ENCODE measurements at regions not wholly inside any gene's neighbourhood (a gene's known extent, or its start where the extent isn't known, plus 50 kb on each side); places are given as distances from the start of the nearest gene placed in this dataset.

GRCh38 chr12:127414186-127414585 lies 852.8 kb upstream of the TMEM132C start:
- no peak overlapping the region for H3K4me3 ChIP-seq (replicated peaks; ENCODE audit: insufficient read depth, low read length)
- no peak overlapping the region for H3K27ac ChIP-seq (replicated peaks)
- TF ChIP-seq POLR2AphosphoS5 (IDR thresholded peaks at IDR 0.05; ENCODE audit: low read depth), result no peak
- no peak for TF ChIP-seq CTCF (IDR thresholded peaks at IDR 0.05; ENCODE audit: insufficient read depth, low read length)
- no peak for TF ChIP-seq GABPA (IDR thresholded peaks at IDR 0.05; ENCODE audit: low read depth)
- TF ChIP-seq SPI1 (IDR thresholded peaks at IDR 0.05; ENCODE audit: borderline replicate concordance, low read depth), result no peak
- DNase-seq (ENCODE audit: low read depth in 1 of 2, low spot score in 1 of 2), result no peak
- H3K27me3 ChIP-seq (ENCODE audit: insufficient read depth, poor library complexity, severe bottlenecking), result no peaks in the 10 kb centered on the region

GRCh38 chr12:127414636-127415035 lies 852.3 kb upstream of the TMEM132C start:
- no peak for DNase-seq (ENCODE audit: low read depth in 1 of 2, low spot score in 1 of 2)
- Histone ChIP-seq H3K27me3 (ENCODE audit: insufficient read depth, poor library complexity, severe bottlenecking) (no peaks in the 10 kb centered on the region), H3K27ac (replicated peaks) (no peak overlapping the region), H3K4me3 (replicated peaks; ENCODE audit: insufficient read depth, low read length) (no peak overlapping the region)
- no peak for TF ChIP-seq SPI1 (IDR thresholded peaks at IDR 0.05; ENCODE audit: borderline replicate concordance, low read depth)
- TF ChIP-seq POLR2AphosphoS5 (IDR thresholded peaks at IDR 0.05; ENCODE audit: low read depth), result no peak
- no peak for TF ChIP-seq GABPA (IDR thresholded peaks at IDR 0.05; ENCODE audit: low read depth)
- TF ChIP-seq CTCF (IDR thresholded peaks at IDR 0.05; ENCODE audit: insufficient read depth, low read length), result no peak
- no peak for TF ChIP-seq REST (IDR thresholded peaks at IDR 0.05; ENCODE audit: insufficient replicate concordance, low read depth)

GRCh38 chr12:127416796-127417195 lies 850.2 kb upstream of the TMEM132C start:
- H3K4me3 ChIP-seq (replicated peaks; ENCODE audit: insufficient read depth, low read length), result no peak overlapping the region
- TF ChIP-seq REST (IDR thresholded peaks at IDR 0.05; ENCODE audit: insufficient replicate concordance, low read depth) (no peak), POLR2AphosphoS5 (IDR thresholded peaks at IDR 0.05; ENCODE audit: low read depth) (no peak), CTCF (IDR thresholded peaks at IDR 0.05; ENCODE audit: insufficient read depth, low read length) (no peak), SPI1 (IDR thresholded peaks at IDR 0.05; ENCODE audit: borderline replicate concordance, low read depth) (no peak), GABPA (IDR thresholded peaks at IDR 0.05; ENCODE audit: low read depth) (no peak)
- DNase-seq (ENCODE audit: low read depth in 1 of 2, low spot score in 1 of 2), result no peak
- no peak overlapping the region for H3K27ac ChIP-seq (replicated peaks)
- no peaks in the 10 kb centered on the region for H3K27me3 ChIP-seq (ENCODE audit: insufficient read depth, poor library complexity, severe bottlenecking)

- H3K27me3 ChIP-seq (ENCODE audit: insufficient read depth, poor library complexity, severe bottlenecking), result no peaks in the 10 kb centered on the region
- TF ChIP-seq CTCF (IDR thresholded peaks at IDR 0.05; ENCODE audit: insufficient read depth, low read length), result no peak
- no peak for TF ChIP-seq GABPA (IDR thresholded peaks at IDR 0.05; ENCODE audit: low read depth)
- no peak for TF ChIP-seq POLR2AphosphoS5 (IDR thresholded peaks at IDR 0.05; ENCODE audit: low read depth)
- no peak for DNase-seq (ENCODE audit: low read depth in 1 of 2, low spot score in 1 of 2)
- no peak overlapping the region for H3K4me3 ChIP-seq (replicated peaks; ENCODE audit: insufficient read depth, low read length)
- no peak overlapping the region for H3K27ac ChIP-seq (replicated peaks)
These were observed 847.9 kb upstream of the TMEM132C start for GRCh38 chr12:127419111-127419510.

Data from HL-60 (cell line).